HCT116 (cell line): ENCODE measurements at regions not wholly inside any gene's neighbourhood (a gene's known extent, or its start where the extent isn't known, plus 50 kb on each side); places are given as distances from the start of the nearest gene placed in this dataset.

ENCODE experiments used
- CBX3 ChIP-seq: IDR thresholded peaks from 2 replicates; pipeline ENCODE4 v1.6.1; 2012; ENCODE audit warnings: low read depth
- EZH2phosphoT487 ChIP-seq: fragments of 200-600 bp; IDR thresholded peaks from 2 replicates; pipeline ENCODE4 v1.6.1; 2018; ENCODE audit warnings: antibody characterized with exemption, borderline replicate concordance
- POLR2A ChIP-seq: IDR thresholded peaks from 2 replicates; pipeline ENCODE4 v1.7.0; 2011; ENCODE audit warnings: borderline replicate concordance; ENCODE audit not compliant: insufficient read depth, insufficient read length; ENCODE audit errors: extremely low read depth
- SP1 ChIP-seq: IDR thresholded peaks from 2 replicates; pipeline ENCODE4 v1.6.1; 2012; ENCODE audit warnings: low read depth
- TF ChIP-seq, protein P1 (sequence below): IDR thresholded peaks from 2 replicates; pipeline ENCODE4 v1.6.1; 2012
- TF ChIP-seq, protein P2 (sequence below), 3 experiments: fragments of 200-600 bp in 1 of 3; sonication (generic) in 1 of 3; IDR thresholded peaks in 2 of 3; conservative IDR thresholded peaks in 1 of 3; 2 replicates each; pipeline ENCODE4 v1.5.1; 2012 to 2017; ENCODE audit warnings: low read depth in 2 of 3, low read length in 2 of 3, antibody characterized with exemption in 1 of 3, borderline replicate concordance in 1 of 3, control low read depth in 1 of 3, mild to moderate bottlenecking in 1 of 3, mixed read lengths in 1 of 3, mixed run types in 1 of 3, moderate library complexity in 1 of 3; ENCODE audit not compliant: insufficient read depth in 1 of 3

DNA sequence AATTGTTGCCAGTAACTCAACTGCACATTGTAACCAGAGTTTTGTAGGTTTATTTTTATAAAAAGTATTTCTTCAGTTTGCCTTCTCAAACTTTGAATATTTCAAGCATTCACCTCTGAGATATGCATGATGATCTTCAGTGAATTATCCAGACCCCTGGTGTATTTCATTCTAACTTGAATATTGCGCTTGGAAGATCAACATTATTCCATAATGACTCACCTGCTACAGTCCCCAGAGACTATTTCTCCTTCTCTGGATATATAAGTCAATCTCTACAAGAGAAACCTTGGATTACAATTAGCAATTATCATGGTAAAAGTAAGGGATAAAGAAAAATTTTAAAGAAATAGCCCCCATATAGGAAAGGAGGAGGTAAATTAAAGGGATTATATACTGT, 1041.0 kb downstream of the TLE1 start:
- TF ChIP-seq, protein P1, sequence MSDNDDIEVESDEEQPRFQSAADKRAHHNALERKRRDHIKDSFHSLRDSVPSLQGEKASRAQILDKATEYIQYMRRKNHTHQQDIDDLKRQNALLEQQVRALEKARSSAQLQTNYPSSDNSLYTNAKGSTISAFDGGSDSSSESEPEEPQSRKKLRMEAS = no peak
- TF ChIP-seq, protein P2, sequence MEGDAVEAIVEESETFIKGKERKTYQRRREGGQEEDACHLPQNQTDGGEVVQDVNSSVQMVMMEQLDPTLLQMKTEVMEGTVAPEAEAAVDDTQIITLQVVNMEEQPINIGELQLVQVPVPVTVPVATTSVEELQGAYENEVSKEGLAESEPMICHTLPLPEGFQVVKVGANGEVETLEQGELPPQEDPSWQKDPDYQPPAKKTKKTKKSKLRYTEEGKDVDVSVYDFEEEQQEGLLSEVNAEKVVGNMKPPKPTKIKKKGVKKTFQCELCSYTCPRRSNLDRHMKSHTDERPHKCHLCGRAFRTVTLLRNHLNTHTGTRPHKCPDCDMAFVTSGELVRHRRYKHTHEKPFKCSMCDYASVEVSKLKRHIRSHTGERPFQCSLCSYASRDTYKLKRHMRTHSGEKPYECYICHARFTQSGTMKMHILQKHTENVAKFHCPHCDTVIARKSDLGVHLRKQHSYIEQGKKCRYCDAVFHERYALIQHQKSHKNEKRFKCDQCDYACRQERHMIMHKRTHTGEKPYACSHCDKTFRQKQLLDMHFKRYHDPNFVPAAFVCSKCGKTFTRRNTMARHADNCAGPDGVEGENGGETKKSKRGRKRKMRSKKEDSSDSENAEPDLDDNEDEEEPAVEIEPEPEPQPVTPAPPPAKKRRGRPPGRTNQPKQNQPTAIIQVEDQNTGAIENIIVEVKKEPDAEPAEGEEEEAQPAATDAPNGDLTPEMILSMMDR (IDR thresholded peaks at IDR 0.05 in 2 of 3, conservative IDR thresholded peaks at IDR 0.05 in 1 of 3; ENCODE audit: borderline replicate concordance in 1 of 3, insufficient read depth in 1 of 3, low read depth in 2 of 3, low read length in 2 of 3) = no peak
- TF ChIP-seq EZH2phosphoT487 (no peak), SP1 (no peak), POLR2A (no peak), CBX3 (no peak)
